ENCODE measurements at regions not wholly inside any gene's neighbourhood (a gene's known extent, or its start where the extent isn't known, plus 50 kb on each side); places are given as distances from the start of the nearest gene placed in this dataset.

- DNase-seq (ENCODE audit: low spot score): no peak
These were observed 158.1 kb downstream of the TBXT start for GRCh38 chr6:166009385-166010031.

DNA sequence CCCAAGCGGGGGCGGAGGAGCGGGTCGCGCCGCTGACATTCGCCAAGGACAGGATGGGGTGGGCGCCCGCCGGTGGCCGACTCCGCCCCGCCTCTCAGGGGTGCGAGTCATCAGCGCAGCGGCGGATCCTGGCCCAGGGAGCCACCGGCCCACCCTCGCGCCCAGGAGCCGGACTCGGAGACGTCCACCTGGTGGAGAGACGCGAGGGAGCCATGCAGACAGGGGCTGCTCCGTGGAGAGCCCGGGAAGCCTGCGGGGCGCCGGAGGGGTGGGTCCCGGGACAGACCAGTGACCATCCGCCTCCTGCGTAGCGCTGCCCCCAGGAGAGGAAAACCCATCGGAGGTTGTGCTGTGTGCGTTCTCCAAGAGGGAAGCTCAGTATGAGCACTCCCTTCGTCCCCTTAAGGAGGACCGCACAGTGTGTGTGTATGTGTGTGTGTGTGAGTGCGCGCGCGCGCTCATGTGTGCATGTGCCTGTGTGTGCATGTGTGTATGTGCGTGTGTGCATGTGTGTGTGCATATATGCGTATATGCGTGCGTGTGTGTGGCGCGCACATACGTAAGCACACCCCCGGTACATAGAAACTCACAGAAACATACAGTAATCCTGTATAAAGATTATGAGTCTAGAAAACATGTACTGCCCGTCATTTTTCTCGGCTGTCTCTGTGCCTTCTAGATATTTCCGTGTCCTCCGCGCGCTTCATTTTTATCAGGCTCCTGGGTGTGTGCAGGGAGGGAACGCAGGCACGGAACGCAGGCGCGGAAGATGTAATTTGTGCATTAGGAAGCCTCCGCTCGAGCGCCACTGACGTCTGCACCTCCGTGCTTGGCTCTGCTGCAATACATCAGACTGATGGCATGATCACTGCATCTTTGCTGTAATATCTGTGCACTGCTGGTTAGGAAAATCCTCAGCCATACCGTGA, 158.9 kb downstream of the TBXT start:
- no peak for DNase-seq (ENCODE audit: low spot score)

GRCh38 chr6:166007349-166008263, 160.0 kb downstream of the TBXT start:
- DNase-seq (ENCODE audit: low spot score): no peak

GRCh38 chr6:166006900-166007301, 160.8 kb downstream of the TBXT start:
- no peak for DNase-seq (ENCODE audit: low spot score)

DNA sequence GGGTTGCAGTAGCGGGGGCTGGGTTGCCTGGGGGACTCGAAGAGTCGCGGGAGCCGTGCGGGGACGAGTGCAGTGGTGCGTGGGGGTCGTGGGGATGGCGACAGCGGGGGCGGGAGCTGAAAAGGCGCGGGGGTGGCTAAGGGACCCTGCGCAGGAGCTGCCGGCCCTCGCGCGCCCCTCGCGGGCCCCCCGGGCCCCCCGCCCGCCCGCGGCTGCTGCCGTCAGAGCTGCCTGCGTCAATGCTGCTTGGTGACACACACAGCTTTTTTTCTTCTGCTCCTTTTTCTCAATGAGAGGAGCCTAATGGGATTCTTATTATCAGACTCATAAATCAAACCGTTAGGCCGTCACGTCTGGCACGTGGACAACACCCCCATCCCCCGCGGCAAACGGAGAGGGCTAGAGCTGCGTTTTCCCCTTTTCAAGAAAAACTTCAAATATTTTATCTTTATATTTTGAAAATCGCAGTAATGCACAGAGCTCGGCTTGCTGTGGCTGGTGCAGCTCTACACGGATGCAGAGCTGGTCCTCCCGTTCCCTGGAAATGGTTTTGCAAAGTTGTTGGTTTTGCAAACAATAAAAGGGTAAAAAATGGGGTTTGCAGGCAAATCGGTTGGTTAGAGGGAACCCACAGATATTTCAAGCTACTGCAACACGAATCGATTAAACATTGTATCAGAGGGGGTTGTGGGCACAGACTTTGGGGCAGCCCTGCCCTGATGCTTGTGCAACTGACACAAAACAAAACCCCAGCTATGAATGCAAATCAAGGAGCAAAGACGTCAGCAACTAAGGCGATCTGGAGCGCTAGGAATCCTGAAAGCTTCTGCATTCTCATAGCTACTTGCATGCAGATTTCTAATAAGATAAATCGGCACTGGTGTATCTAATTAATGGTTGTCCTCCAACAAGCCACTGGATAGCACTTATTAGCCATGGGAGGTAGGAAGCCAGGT, 161.4 kb downstream of the TBXT start:
- DNase-seq (ENCODE audit: low spot score): no peak

- no peak for DNase-seq (ENCODE audit: low spot score)
These were observed 162.2 kb downstream of the TBXT start for GRCh38 chr6:166005401-166005943.

DNA sequence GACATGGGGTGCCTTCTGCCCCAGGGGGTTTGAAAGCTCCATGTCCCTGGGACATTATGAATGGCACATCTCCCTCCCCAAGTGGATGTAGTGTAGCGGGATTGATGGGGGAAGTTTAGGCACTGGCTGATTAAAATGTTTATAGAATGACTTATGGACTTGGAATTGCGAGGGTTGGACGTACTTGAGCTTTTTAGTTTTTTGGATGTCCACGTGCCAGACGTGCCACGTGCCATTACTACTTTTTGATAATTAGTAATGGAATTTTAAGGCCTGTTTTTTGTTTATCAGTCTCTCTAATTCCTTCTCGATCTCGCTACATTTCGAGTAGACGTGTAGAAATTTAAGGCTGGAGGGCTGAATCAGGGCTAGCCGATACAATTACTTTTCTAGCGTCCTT, 162.8 kb downstream of the TBXT start:
- DNase-seq (ENCODE audit: low spot score): no peak

- DNase-seq (ENCODE audit: low spot score): no peak
These were observed 163.2 kb downstream of the TBXT start for GRCh38 chr6:166004471-166004870.

DNA sequence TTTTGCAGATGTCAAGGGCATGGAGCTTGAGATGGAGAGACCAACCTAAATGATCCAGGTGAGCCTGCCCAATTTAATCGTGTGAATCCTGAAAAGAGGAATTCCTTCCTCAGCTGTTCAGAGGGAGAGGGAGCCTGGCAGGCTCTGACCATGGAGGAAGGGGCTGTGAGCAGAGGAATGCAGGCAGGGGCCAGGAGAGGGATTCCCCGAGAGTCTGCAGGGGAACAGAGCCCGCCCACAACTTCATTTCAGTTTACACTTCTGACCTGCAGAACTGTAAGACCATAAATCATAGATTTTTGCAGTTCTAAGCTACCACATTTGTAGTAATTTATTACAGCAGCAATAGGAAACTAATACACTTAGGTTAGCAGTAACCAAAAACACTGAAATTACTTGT, 164.1 kb downstream of the TBXT start:
- no peak for DNase-seq (ENCODE audit: low spot score)

DNA sequence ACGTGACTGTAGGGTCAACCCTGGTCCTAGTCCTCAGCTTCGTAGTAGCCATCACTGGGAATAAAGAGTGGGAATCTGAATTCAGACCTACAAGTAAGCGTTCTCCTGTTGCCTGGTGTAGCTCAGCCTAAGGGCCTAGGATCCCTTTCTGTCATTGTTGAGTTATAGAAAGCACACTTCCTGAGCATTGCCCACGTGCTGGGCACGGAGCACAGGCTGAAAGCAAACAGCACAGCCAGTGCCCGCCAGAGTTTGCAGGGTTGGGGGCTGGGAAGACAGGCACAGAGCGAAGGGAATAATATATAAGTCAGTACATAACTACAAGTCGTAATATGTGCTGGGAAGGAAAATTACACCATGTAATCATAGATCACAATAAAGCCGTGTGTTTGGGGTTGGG, 166.3 kb downstream of the TBXT start:
- DNase-seq (ENCODE audit: low spot score): no peak

- DNase-seq (ENCODE audit: low spot score): no peak
These were observed 168.4 kb downstream of the TBXT start for GRCh38 chr6:165999279-165999678.

DNA sequence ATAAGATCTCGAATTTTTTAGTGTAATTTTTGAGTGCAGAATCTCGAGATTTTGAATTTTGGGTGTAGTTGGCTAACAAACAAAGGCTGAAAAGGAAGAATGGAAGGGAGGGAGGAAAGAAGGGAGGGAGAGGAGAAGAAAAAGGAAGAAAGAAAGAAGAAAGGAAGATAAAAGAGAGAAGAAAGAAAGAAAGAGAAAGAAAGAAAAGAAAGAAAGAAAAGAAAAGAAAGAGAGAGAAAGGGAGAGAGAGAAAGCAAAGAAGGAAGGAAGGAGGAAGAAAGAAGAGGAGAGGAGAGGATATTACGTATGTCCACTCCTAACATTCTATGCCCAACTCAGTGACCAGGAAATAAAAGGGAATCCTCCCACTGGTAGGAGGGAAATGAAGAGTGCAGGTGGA, 169.6 kb downstream of the TBXT start:
- DNase-seq (ENCODE audit: low spot score): no peak

- DNase-seq (ENCODE audit: low spot score): no peak
These were observed 176.3 kb downstream of the TBXT start for GRCh38 chr6:165991341-165991740.

DNA sequence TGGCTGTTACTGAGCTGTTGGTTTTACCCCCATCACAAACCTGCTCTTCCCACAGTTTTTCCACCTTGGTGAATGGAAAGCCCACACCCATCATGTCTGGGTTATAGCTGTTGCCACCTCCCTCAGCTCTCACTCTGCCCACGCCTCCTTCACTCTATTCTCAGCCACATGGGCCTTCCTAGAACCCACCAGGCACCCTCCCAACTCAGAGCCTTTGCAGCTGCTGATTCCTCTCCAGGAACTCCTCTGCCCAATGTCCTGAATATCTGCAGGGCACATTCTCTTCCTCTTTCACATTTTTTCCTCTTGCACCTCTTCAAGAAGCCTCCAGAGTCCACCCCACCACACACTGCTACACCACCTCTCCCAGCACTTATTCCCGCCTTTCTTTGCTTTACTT, 177.4 kb downstream of the TBXT start:
- no peak for DNase-seq (ENCODE audit: low spot score)

DNA sequence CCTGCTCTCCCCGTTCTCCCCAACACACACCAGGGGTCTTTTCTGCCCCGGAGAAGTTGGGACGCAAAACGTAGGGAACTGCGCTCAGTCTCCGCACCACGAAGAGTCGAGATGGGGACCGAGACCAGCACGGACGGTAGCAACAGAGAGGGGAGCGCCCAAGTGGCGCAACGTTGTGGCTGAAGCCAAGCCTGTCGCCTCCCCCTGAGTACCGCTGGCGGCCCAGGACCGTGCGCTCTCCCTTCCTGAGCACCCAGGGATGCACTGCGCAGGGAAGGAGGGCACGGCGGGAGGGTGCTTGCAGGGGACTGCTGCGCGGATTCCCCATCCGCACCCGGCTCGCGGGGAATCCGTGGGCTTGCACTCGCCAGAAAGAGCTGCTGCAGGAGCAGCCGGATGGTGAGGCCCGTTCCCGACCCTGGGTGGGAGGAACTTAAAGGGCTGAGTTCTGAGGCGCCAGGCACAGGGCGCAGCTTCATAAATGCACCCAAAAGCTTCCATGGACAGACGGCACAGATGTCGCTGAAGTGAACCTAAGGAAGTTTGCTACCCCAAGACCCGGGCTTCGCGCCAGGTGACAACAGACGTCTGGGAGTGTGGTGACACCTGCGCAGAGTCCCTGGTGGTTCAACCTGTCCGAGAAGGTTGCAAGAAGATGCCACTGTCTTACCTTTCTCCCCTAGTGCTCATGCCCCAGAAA, 178.7 kb downstream of the TBXT start:
- no peak for DNase-seq (ENCODE audit: low spot score)

DNA sequence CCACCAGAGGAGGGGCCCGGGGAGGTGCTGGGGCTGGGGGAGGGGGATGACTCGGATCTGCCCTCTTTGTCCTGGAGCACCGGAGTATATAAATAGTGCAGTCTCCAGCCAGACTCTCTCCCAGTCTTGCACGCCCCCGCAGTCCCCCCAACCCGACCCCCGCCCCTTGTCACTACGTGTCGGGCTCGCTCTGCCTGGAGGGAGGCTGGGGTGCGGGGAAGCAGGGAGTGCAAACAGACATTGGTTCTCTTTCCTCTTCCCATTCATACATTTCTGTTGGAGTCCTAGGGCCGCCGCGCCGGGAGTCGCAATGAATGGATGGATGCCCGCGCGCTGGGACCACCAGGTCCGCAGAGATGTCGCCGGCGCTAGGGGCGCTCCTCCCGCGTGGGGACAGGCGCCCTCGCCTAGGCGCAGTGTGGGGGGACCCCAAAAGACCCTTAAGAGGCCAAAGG, 179.3 kb downstream of the TBXT start:
- DNase-seq (ENCODE audit: low spot score): no peak

DNA sequence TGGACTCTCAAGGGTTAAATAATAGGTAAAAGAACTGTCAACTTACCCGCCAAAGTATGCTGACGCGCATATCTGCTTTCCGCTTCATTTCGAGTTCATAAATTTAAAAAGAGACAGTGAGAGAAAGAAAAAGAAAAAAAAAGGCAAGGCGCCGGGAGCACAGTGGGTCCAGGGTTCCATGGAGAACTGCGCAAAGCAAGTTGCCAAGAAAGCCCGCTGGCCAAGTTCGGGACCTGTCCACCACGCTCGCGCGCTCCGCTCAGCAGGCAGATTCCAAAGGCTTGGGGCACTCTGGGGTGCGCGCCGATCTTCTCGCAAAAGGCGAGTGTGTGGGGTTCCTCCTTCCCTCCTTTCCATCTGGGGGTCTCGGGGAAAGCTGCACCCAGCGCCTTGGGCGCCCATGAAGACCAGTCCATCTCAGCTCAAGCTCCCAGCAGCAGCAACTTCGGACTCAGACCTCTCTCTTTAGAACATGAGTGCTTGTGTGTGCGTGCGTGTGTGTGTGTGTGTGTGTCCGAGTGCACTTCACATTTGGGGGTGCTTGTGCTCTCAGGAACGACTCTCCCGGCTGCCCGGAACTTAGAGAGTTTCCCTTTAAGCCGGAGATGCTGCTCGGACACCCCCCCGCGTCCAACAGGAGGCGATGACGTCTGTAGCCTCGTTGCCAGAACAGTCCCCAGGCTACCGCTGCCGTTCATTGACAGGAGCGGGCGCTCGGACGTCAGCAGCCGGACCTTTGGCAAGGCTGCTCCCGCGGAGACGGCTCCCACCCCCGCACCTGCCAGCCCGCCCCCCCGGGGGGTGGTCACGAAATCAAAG, 180.0 kb downstream of the TBXT start:
- DNase-seq (ENCODE audit: low spot score): no peak

GRCh38 chr6:165986914-165987482, 180.7 kb downstream of the TBXT start:
- DNase-seq (ENCODE audit: low spot score): no peak

- no peak for DNase-seq (ENCODE audit: low spot score)
These were observed 181.2 kb downstream of the TBXT start for GRCh38 chr6:165986311-165986913.

Data from hematopoietic multipotent progenitor cell treated with erythropoietin and hydrocortisone succinate and interleukin-3 and kit ligand, for 15 days (in vitro differentiated cells).